NCI-H2107 (cell line): ENCODE measurements at regions not wholly inside any gene's neighbourhood (a gene's known extent, or its start where the extent isn't known, plus 50 kb on each side); places are given as distances from the start of the nearest gene placed in this dataset.

Experiments used
- DNase-seq: peaks from one replicate; lab custom pipeline; 2025; lab: John Stamatoyannopoulos, UW

- no peak for DNase-seq
These were observed 397.0 kb downstream of the DIRAS2 start for GRCh38 chr9:90245661-90246060.

- no peak for DNase-seq
These were observed 393.5 kb downstream of the DIRAS2 start for GRCh38 chr9:90249094-90249493.

- DNase-seq, result no peak
These were observed 391.3 kb downstream of the DIRAS2 start for GRCh38 chr9:90251316-90251715.

- no peak for DNase-seq
These were observed 386.3 kb downstream of the DIRAS2 start for GRCh38 chr9:90256345-90256744.

- DNase-seq, result no peak
These were observed 383.0 kb downstream of the DIRAS2 start for GRCh38 chr9:90259311-90260246.

GRCh38 chr9:90261698-90262097, 380.9 kb downstream of the DIRAS2 start:
- DNase-seq, result no peak

GRCh38 chr9:90268613-90269012, 374.0 kb downstream of the DIRAS2 start:
- DNase-seq, result no peak

GRCh38 chr9:90271707-90272106, 370.9 kb downstream of the DIRAS2 start:
- no peak for DNase-seq

GRCh38 chr9:90274725-90275124, 367.9 kb downstream of the DIRAS2 start:
- no peak for DNase-seq

- no peak for DNase-seq
These were observed 356.7 kb downstream of the DIRAS2 start for GRCh38 chr9:90285946-90286345.

GRCh38 chr9:90287567-90288274, 354.9 kb downstream of the DIRAS2 start:
- no peak for DNase-seq

GRCh38 chr9:90288275-90288639, 354.4 kb downstream of the DIRAS2 start:
- DNase-seq, result no peak

- no peak for DNase-seq
These were observed 351.7 kb downstream of the DIRAS2 start for GRCh38 chr9:90290716-90291485.

GRCh38 chr9:90296539-90296938, 346.1 kb downstream of the DIRAS2 start:
- no peak for DNase-seq

GRCh38 chr9:90299968-90300367, 342.7 kb downstream of the DIRAS2 start:
- no peak for DNase-seq

GRCh38 chr9:90300611-90301276, 341.9 kb downstream of the DIRAS2 start:
- DNase-seq, result no peak

GRCh38 chr9:90301277-90301653, 341.4 kb downstream of the DIRAS2 start:
- peak; percentile 8 for DNase-seq

GRCh38 chr9:90303655-90304054, 339.0 kb downstream of the DIRAS2 start:
- no peak for DNase-seq

GRCh38 chr9:90306158-90306557, 336.5 kb downstream of the DIRAS2 start:
- no peak for DNase-seq

GRCh38 chr9:90307167-90307833, 335.3 kb downstream of the DIRAS2 start:
- peak; percentile 76 for DNase-seq

GRCh38 chr9:90307891-90308290, 334.7 kb downstream of the DIRAS2 start:
- no peak for DNase-seq
